C4-2B (cell line): ENCODE measurements at regions not wholly inside any gene's neighbourhood (a gene's known extent, or its start where the extent isn't known, plus 50 kb on each side); places are given as distances from the start of the nearest gene placed in this dataset.

ENCODE experiments used
- CTCF ChIP-seq: fragments of 450-650 bp; conservative IDR thresholded peaks from 2 replicates; pipeline ENCODE4 v1.5.1; 2017; ENCODE audit warnings: mild to moderate bottlenecking
- ZFX ChIP-seq: fragments of 450-650 bp; IDR thresholded peaks from 2 replicates; pipeline ENCODE4 v1.6.1; 2017

- TF ChIP-seq ZFX (no peak), CTCF (no peak)
Observed at GRCh38 chr5:113984928-113985327, 376.9 kb upstream of the KCNN2 start.
